ENCODE measurements at regions not wholly inside any gene's neighbourhood (a gene's known extent, or its start where the extent isn't known, plus 50 kb on each side); places are given as distances from the start of the nearest gene placed in this dataset.
"Not testable (repeated sequence)": the region's sequence is repeated elsewhere in the genome, so short reads cannot be mapped to it uniquely, and the experiment has no call there.

GRCh38 chr14:44730860-44731259 is 223.8 kb upstream of the FSCB start:
- H3K36me3 Mint-ChIP-seq (ENCODE audit: low read depth) = no peaks in the 10 kb centered on the region
- DNase-seq = no peak
- no peak overlapping the region for H3K4me3 Mint-ChIP-seq
- no peak overlapping the region for H3K27ac Mint-ChIP-seq
- no peaks in the 10 kb centered on the region for H3K27me3 Mint-ChIP-seq
- H3K9me3 Mint-ChIP-seq = no peaks in the 10 kb centered on the region
- no peaks in the 10 kb centered on the region for H3K4me1 Mint-ChIP-seq
- POLR2A ChIA-PET = no interaction called here
- CTCF ChIA-PET = no interaction called here

GRCh38 chr14:44721395-44721794 is 214.3 kb upstream of the FSCB start:
- H3K36me3 Mint-ChIP-seq (ENCODE audit: low read depth); POLR2A ChIA-PET; H3K4me3 Mint-ChIP-seq; CTCF ChIA-PET; H3K4me1 Mint-ChIP-seq; H3K27ac Mint-ChIP-seq; DNase-seq; H3K27me3 Mint-ChIP-seq: not testable (repeated sequence)
- H3K9me3 Mint-ChIP-seq = peaks cover 24% of the 10 kb centered on the region

- no peaks in the 10 kb centered on the region for H3K4me1 Mint-ChIP-seq
- peaks cover 24% of the 10 kb centered on the region for H3K9me3 Mint-ChIP-seq
- H3K27me3 Mint-ChIP-seq = no peaks in the 10 kb centered on the region
- ChIA-PET CTCF (no interaction called here), POLR2A (no interaction called here)
- DNase-seq = no peak
- no peak overlapping the region for H3K27ac Mint-ChIP-seq
- no peaks in the 10 kb centered on the region for H3K36me3 Mint-ChIP-seq (ENCODE audit: low read depth)
- no peak overlapping the region for H3K4me3 Mint-ChIP-seq
These were observed 213.6 kb upstream of the FSCB start for GRCh38 chr14:44720707-44721106.

DNA sequence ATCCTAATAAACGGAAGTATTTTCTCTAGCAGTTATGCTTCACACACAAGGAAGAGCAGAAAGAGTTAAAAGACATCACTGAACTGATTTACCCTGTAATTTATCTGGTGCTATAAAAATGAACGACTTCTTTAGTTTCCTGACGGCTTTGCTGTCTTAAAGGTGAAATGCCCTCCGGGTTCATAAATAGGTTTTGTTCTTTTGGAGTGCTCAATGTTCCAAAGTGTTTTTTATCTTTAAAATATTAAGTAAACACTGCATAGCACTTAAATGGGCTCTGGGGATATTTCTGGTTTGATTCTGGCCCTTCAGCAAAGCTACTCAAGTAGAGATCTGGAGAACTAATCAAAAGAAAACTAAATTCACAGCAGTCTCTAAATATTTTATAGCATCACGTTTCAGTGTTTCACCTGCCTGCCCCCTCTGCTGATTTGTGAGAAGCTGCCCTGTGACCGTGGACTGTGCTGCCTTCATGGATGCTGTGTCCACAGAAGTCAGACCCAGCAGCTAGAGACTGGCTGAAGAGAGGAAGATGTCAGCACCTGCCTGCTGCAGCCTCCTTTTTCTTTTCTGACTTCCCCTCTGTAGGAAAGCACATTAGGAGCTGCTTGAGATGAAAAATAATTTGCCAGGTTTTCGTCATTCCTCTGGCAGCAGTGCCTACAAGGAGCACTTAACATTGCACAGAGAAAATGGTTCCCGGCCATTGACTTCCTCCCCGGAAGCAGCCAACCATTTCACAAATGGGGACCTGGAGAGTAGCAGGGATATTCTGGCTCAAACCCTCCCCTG is 205.1 kb upstream of the FSCB start:
- Mint-ChIP-seq H3K4me3 (no peak overlapping the region), H3K36me3 (ENCODE audit: low read depth) (no peaks in the 10 kb centered on the region), H3K4me1 (no peaks in the 10 kb centered on the region), H3K27ac (no peak overlapping the region), H3K27me3 (no peaks in the 10 kb centered on the region), H3K9me3 (peaks cover 5% of the 10 kb centered on the region)
- no peak for DNase-seq
- CTCF ChIA-PET = no interaction called here
- POLR2A ChIA-PET = no interaction called here

GRCh38 chr14:44701563-44702263 is 194.6 kb upstream of the FSCB start:
- no peaks in the 10 kb centered on the region for H3K4me1 Mint-ChIP-seq
- ChIA-PET POLR2A (no interaction called here), CTCF (no interaction called here)
- no peaks in the 10 kb centered on the region for H3K27me3 Mint-ChIP-seq
- no peak overlapping the region for H3K4me3 Mint-ChIP-seq
- DNase-seq = no peak
- no peak overlapping the region for H3K27ac Mint-ChIP-seq
- no peaks in the 10 kb centered on the region for H3K36me3 Mint-ChIP-seq (ENCODE audit: low read depth)
- peaks cover 15% of the 10 kb centered on the region for H3K9me3 Mint-ChIP-seq

DNA sequence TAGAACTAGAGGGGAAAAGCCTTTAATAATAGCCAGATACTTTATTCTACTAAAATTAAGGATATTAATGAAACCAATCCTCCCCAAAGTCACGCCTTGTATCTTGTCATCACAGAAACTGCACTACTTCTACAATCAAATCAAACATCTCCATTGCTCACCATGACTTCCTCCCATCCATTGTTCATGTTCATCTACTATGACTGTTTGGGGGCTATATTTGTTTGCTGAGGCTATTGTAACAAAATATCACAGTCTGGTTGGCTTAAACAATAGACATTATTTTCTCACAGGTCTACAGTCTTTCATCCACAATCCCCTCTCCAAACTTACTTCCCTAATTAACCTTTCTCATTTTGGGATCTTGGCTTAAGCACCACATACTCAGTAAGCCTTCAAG is 193.6 kb upstream of the FSCB start:
- Mint-ChIP-seq H3K27me3 (no peaks in the 10 kb centered on the region), H3K36me3 (ENCODE audit: low read depth) (no peaks in the 10 kb centered on the region), H3K4me1 (no peaks in the 10 kb centered on the region), H3K9me3 (peaks cover 17% of the 10 kb centered on the region), H3K4me3 (no peak overlapping the region), H3K27ac (no peak overlapping the region)
- CTCF ChIA-PET = no interaction called here
- no peak for DNase-seq
- POLR2A ChIA-PET = no interaction called here

- POLR2A ChIA-PET = no interaction called here
- no peak overlapping the region for H3K4me3 Mint-ChIP-seq
These were observed 193.1 kb upstream of the FSCB start for GRCh38 chr14:44700184-44700583.

GRCh38 chr14:44699391-44699790 is 192.3 kb upstream of the FSCB start:
- Mint-ChIP-seq H3K4me1 (no peaks in the 10 kb centered on the region), H3K36me3 (ENCODE audit: low read depth) (no peaks in the 10 kb centered on the region), H3K27me3 (no peaks in the 10 kb centered on the region), H3K9me3 (peaks cover 17% of the 10 kb centered on the region), H3K4me3 (no peak overlapping the region), H3K27ac (no peak overlapping the region)
- no peak for DNase-seq
- ChIA-PET POLR2A (no interaction called here), CTCF (no interaction called here)

More at GRCh38 chr14:44700184-44700583, 193.1 kb upstream of the FSCB start:
- Mint-ChIP-seq H3K27me3 (no peaks in the 10 kb centered on the region), H3K36me3 (ENCODE audit: low read depth) (no peaks in the 10 kb centered on the region), H3K9me3 (peaks cover 17% of the 10 kb centered on the region), H3K4me1 (no peaks in the 10 kb centered on the region), H3K27ac (no peak overlapping the region)
- CTCF ChIA-PET = no interaction called here
- no peak for DNase-seq

DNA sequence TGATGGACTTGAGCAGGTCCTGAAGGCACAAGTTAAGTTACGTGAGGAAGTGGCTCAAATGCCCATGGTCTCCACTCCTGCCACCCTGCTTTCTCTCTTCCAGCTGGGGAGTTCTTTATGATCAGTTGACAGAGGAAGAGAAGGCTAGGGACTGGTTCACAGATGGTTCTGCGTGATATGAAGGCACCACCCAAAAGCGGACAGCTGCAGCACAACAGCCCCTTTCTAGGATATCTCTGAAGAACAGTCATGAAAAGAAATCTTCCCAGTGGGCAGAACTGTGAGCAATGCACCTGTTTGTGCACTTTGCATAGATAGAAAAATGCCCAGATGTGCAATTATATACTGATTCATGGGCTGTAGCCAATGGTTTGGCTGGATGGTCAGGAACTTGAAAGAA is 162.4 kb upstream of the FSCB start:
- Mint-ChIP-seq H3K27me3 (no peaks in the 10 kb centered on the region), H3K4me1 (no peaks in the 10 kb centered on the region), H3K27ac (no peak overlapping the region), H3K36me3 (ENCODE audit: low read depth) (no peaks in the 10 kb centered on the region), H3K9me3 (peaks cover 13% of the 10 kb centered on the region), H3K4me3 (no peak overlapping the region)
- POLR2A ChIA-PET = no interaction called here
- CTCF ChIA-PET = no interaction called here
- no peak for DNase-seq

- Mint-ChIP-seq H3K9me3 (no peaks in the 10 kb centered on the region), H3K27me3 (no peaks in the 10 kb centered on the region), H3K36me3 (ENCODE audit: low read depth) (no peaks in the 10 kb centered on the region), H3K4me3 (no peak overlapping the region), H3K4me1 (peaks cover 16% of the 10 kb centered on the region), H3K27ac (peak overlapping the region; percentile 60)
- DNase-seq = no peak
- ChIA-PET POLR2A (no interaction called here), CTCF (no interaction called here)
These were observed 156.1 kb upstream of the FSCB start for GRCh38 chr14:44663136-44663535.

- Mint-ChIP-seq H3K9me3 (no peaks in the 10 kb centered on the region), H3K36me3 (ENCODE audit: low read depth) (no peaks in the 10 kb centered on the region), H3K27ac (peak overlapping the region; percentile 60), H3K27me3 (no peaks in the 10 kb centered on the region), H3K4me1 (peaks cover 16% of the 10 kb centered on the region), H3K4me3 (no peak overlapping the region)
- ChIA-PET CTCF (no interaction called here), POLR2A (no interaction called here)
- no peak for DNase-seq
These were observed 155.3 kb upstream of the FSCB start for GRCh38 chr14:44662250-44662891.

DNA sequence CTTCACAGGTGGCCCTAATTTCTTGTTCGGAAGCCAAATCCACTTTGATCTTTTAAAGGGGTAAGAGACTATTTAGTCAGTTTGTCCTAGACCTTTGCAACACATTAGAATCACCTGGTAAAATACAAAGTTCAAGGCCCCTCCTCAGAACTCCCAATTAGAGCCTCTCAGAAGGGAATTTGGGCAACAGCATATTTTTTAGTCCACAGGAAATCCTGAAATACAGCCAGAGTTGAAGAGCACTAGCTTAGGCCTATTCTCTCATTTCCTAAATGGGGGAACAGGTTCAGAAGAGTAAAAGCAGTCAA is 151.3 kb upstream of the FSCB start:
- POLR2A ChIA-PET = no interaction called here
- no peak overlapping the region for H3K27ac Mint-ChIP-seq
- H3K27me3 Mint-ChIP-seq = no peaks in the 10 kb centered on the region
- H3K4me1 Mint-ChIP-seq = peaks cover 13% of the 10 kb centered on the region
- H3K36me3 Mint-ChIP-seq (ENCODE audit: low read depth) = no peaks in the 10 kb centered on the region
- H3K4me3 Mint-ChIP-seq = no peak overlapping the region
- DNase-seq = no peak
- CTCF ChIA-PET = no interaction called here
- H3K9me3 Mint-ChIP-seq = no peaks in the 10 kb centered on the region

- no peak overlapping the region for H3K4me3 Mint-ChIP-seq
- H3K27me3 Mint-ChIP-seq = no peaks in the 10 kb centered on the region
- no peaks in the 10 kb centered on the region for H3K9me3 Mint-ChIP-seq
- H3K27ac Mint-ChIP-seq = no peak overlapping the region
- no peak for DNase-seq
- CTCF ChIA-PET = no interaction called here
- POLR2A ChIA-PET = no interaction called here
- no peaks in the 10 kb centered on the region for H3K36me3 Mint-ChIP-seq (ENCODE audit: low read depth)
- peaks cover 8% of the 10 kb centered on the region for H3K4me1 Mint-ChIP-seq
These were observed 150.8 kb upstream of the FSCB start for GRCh38 chr14:44657696-44658388.

Measured in activated CD4-positive, alpha-beta T cell treated with anti-CD3 and anti-CD28 coated beads, Interleukin-2, amount 10 ng/mL, durations not matched to agents 7 days and 5 days (primary cell).